GM18508 (cell line): ENCODE measurements at regions not wholly inside any gene's neighbourhood (a gene's known extent, or its start where the extent isn't known, plus 50 kb on each side); places are given as distances from the start of the nearest gene placed in this dataset.

Source experiments
- ATAC-seq: cut with Tn5 transposase; IDR thresholded peaks from one replicate; pipeline ENCODE4 v1.9.1; 2021; ENCODE audit warnings: moderate number of reproducible peaks; ENCODE audit not compliant: insufficient read depth, unreplicated experiment

DNA sequence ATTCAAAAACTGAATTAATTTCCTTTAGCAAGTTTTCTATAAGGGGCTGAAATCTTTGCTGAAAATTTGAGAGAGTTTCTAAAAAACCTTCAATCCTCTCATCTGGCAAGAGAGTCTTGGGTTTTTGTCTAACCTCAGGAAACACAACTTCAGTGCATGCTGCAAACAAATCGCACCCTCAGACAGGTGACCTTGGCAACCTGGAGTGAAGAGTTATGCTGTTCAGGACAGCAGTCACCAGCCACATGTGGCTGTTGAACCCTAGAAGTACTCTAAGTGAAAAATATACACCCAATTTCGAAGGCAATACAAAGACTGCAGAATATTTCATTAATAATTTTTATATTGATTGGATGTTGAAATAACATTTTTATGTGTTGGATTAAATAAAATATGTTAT is 184.8 kb downstream of the RPS29 start:
- ATAC-seq: no peak

GRCh38 chr14:49396801-49397200 is 189.4 kb downstream of the RPS29 start:
- no peak for ATAC-seq

GRCh38 chr14:49381778-49382177 is 204.4 kb downstream of the RPS29 start:
- no peak for ATAC-seq

GRCh38 chr14:49367696-49368095 is 218.5 kb downstream of the RPS29 start:
- ATAC-seq: no peak

GRCh38 chr14:49366416-49366815 is 219.8 kb downstream of the RPS29 start:
- ATAC-seq: no peak

- ATAC-seq: no peak
Measured at GRCh38 chr14:49364752-49365117, 221.4 kb downstream of the RPS29 start.

- ATAC-seq: no peak
Measured at GRCh38 chr14:49363821-49364751, 222.1 kb downstream of the RPS29 start.

GRCh38 chr14:49362916-49363315 is 223.3 kb downstream of the RPS29 start:
- no peak for ATAC-seq

DNA sequence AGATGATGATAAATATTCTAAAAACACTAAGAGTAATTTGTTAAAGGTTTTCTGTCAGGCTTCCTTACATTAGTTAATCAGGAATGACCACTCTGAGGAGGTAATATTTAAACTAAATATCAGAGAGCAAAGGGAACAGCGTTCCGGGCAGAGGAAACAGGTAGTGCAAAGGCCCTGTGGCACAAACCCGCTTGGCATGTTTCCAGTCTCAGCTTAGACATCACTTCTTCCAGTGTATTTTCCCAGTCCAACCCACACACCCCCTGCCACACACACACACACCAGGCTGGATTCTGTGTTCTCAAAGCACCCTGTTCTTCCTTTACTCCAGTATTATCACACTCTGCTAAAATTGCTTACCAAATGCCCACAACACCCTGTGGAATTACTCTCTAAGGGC is 247.1 kb downstream of the RPS29 start:
- no peak for ATAC-seq

DNA sequence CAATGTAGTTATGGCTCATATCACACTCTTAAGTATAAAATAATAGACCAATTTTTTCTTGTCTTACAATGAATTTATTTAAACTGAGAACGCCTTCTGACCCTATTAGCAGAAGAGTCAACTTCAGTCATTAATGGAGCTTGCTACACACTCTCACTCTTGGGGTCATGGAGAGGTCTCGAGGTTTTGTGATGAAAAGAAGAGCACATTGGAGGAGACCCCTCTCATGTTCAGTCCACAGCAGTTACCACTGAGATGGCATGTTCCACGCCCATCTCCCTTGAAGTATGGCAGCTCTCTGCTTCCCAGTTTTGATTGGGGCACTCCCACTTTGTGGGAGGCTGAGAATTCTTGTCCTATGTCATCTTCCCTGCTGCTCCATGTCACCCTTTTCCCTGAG is 266.4 kb downstream of the RPS29 start:
- ATAC-seq: no peak

DNA sequence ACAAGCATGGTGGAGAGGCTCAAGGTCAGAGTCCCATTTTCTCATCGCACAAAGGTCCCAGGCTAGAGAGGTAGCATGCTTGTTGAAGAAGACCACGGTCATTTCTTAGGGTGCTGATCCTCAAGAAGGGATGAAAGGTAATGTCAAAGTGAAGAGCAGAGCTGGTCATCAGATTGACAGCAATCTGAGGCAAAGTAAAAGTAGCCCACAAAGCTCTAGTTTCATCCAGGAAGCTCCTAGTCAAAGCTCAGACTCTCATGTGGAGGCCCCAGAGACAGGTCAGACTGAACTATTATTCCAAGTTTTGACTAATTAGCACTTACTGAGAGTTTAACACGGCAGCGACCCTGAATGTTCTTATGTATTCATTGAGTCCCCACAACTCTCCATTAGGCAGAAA is 270.6 kb downstream of the RPS29 start:
- ATAC-seq: no peak

GRCh38 chr14:49314737-49315136 is 271.4 kb downstream of the RPS29 start:
- no peak for ATAC-seq

DNA sequence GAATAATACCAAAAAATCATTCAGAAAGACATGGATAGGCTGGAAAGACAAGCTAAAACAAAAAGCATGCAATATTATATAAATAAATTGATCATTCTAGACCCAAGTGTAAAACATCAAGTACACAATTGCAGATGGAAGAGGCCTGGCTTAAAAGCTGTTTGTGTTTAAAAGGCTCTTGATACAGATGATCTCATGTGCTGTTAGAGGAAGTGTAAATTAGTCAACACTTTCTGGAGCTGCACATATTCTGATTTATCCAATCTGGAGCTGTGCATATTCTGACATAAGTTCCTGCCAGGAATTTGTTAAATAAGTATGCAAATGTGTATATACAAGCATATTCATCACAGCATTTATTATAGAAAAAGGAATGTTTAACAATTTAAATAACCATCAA is 273.1 kb downstream of the RPS29 start:
- no peak for ATAC-seq

- no peak for ATAC-seq
Measured at GRCh38 chr14:49310298-49310697, 275.9 kb downstream of the RPS29 start.

GRCh38 chr14:49306152-49306751 is 279.9 kb downstream of the RPS29 start:
- ATAC-seq: peak; percentile 94

DNA sequence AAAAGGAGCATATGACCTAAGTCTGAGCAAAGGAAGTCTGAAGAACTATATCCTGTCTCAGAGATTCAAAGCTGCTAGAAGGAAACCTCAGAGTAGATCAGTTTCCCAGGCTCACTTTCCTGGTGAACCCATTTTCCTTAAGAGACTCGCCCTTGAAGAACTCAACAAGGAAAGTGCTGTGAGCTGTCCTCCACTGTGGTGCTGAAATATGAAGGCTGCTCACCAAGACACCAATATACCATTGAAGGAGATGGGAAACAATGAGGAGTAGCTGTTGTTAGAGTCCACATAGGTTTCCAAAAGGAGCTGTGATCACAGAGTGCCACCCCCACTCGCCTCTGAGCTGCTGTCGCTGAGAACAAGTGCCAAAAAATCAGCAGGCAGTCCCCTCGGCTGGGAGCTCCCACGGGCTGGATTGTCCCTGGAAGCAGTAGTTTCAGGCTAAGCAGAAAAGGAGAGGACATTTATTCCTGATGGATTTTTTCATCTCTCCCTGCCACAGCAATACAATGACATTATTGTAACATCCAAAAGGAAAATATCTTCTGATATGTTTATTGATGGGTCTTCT is 282.1 kb downstream of the RPS29 start:
- no peak for ATAC-seq

DNA sequence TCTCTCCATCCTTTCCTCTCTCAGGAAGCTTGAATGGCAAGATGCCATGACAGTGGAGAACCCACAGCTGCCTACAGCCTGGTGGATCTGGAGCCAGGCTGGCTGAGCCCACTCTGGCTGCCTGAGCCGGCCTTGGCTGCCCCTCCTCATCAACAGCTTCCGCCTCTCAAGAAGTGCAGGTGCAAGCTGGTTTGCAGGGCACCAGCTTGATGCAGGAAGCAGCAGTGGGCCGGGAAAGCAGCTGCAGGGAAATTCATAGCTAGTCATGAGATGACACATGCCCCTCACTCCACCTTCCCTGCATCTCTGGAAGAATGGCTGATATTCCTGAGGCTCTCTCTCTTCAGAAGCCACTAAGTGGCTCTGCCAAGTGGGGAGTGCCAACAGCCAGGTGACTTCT is 289.1 kb downstream of the RPS29 start:
- ATAC-seq: no peak

DNA sequence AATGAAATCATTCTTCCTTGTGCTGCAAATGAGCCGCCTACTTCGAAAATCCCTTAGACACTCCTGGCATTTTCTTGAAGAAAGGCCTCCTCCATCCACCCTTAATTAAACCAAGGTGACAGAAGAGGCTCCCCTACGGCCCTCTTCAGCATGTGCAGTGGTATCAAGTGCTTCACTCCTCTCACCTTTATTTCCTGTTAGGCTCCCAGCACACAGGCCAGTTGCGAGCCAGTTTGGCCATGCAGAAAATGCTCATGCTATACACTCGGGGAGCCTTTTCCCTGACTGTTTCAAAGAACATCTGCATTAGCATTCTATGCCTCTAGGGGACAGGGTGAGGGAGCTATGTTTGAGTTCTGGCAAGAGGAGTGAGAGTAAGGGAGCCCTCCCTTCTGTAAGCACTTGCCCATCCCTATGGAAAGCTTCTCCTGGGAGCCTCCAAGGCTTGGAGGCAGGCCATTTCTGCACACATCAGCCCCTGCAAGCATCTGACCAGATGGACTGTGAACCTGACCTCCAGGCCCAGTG is 291.5 kb downstream of the RPS29 start:
- no peak for ATAC-seq

DNA sequence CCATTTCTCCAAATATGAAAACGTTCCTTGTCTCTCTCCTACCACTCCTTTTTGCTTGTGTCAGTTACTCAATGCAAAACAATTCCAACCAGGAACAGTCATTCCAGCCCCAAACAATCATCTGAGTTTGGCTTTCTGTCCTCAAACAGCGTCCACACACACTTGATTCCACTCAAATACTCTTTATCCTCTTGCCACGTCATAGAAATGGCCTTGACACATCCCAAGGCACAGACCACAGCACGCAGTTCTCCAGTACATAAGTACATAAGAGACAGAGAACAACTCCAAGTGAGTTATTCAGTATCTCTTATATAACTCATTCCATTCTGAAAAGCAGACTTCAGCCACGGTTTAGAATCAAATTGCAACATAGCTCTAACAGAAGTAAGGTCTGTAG is 299.2 kb downstream of the RPS29 start:
- no peak for ATAC-seq

- no peak for ATAC-seq
Measured at GRCh38 chr14:49286257-49286983, 299.8 kb downstream of the RPS29 start.

- ATAC-seq: no peak
Measured at GRCh38 chr14:49280566-49280965, 305.6 kb downstream of the RPS29 start.
